ENCODE measurements at regions not wholly inside any gene's neighbourhood (a gene's known extent, or its start where the extent isn't known, plus 50 kb on each side); places are given as distances from the start of the nearest gene placed in this dataset.

DNA sequence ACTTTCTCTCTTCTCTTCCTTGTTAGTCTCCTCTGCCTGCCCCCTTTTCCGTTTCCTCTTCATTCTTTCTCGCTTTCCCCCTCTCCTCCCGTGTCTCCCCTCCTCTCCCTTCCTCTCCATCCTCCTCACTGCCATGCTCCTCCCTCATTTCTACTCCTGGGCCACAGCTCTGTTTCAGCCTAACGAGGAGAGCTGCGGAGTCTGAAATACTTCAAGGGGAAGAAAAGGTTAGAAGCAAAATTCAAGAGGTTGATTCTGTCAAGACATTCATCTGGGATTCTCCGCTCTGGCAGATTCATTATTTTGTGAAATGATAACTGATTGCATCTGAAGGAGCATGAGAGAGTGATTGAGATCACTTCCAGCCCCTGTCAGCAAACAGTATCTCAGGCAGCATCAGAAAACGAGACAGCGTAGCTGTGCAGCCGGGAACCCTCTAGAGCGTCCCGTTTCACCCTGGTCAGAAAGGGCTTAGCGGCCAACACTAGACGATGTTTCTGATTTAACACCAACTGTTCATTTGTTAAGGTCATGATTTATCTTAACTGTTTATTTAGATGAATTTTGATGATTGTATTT is 279.3 kb upstream of the B3GAT1 start:
- TF ChIP-seq, protein P1, sequence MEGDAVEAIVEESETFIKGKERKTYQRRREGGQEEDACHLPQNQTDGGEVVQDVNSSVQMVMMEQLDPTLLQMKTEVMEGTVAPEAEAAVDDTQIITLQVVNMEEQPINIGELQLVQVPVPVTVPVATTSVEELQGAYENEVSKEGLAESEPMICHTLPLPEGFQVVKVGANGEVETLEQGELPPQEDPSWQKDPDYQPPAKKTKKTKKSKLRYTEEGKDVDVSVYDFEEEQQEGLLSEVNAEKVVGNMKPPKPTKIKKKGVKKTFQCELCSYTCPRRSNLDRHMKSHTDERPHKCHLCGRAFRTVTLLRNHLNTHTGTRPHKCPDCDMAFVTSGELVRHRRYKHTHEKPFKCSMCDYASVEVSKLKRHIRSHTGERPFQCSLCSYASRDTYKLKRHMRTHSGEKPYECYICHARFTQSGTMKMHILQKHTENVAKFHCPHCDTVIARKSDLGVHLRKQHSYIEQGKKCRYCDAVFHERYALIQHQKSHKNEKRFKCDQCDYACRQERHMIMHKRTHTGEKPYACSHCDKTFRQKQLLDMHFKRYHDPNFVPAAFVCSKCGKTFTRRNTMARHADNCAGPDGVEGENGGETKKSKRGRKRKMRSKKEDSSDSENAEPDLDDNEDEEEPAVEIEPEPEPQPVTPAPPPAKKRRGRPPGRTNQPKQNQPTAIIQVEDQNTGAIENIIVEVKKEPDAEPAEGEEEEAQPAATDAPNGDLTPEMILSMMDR (IDR thresholded peaks at IDR 0.05; ENCODE audit: low read length): no peak
- no peak for TF ChIP-seq EZH2 (IDR thresholded peaks at IDR 0.05; ENCODE audit: borderline replicate concordance, low read length)

Measured in OCI-LY1 (cell line).